CD4-positive, CD25-positive, alpha-beta regulatory T cell (primary cell): ENCODE measurements at regions not wholly inside any gene's neighbourhood (a gene's known extent, or its start where the extent isn't known, plus 50 kb on each side); places are given as distances from the start of the nearest gene placed in this dataset.

ENCODE experiments used
- ATAC-seq, 2 donors: fragments of 150-1000 bp; cut with Tn5 transposase; one replicate each; pipeline ENCODE4 v1.10.0; 2021; ENCODE audit warnings: low read depth in 2 of 2, moderate number of reproducible peaks in 2 of 2, moderate library complexity in 1 of 2
- DNase-seq, 3 donors: peaks; one replicate each; pipeline versions ENCODE4 v3.0.0 to v3.0.0-alpha.2; 2012 to 2022; ENCODE audit warnings: mixed read lengths in 1 of 3
- H3K27ac ChIP-seq: one replicate; pipeline ENCODE4 v1.7.0; 2013; ENCODE audit warnings: mild to moderate bottlenecking, low read length; ENCODE audit not compliant: insufficient read depth, poor library complexity, severe bottlenecking
- H3K27me3 ChIP-seq: one replicate; pipeline ENCODE4 v1.7.0; 2013; ENCODE audit warnings: low read length; ENCODE audit not compliant: control insufficient read depth, insufficient read depth
- H3K36me3 ChIP-seq: one replicate; pipeline ENCODE4 v1.7.0; 2013; ENCODE audit warnings: mild to moderate bottlenecking, low read length, moderate library complexity; ENCODE audit not compliant: control insufficient read depth, insufficient read depth
- H3K4me1 ChIP-seq: 2 replicates; pipeline ENCODE4 v1.7.0; 2013; ENCODE audit warnings: mild to moderate bottlenecking, low read length; ENCODE audit not compliant: insufficient read depth, control insufficient read depth, poor library complexity, severe bottlenecking
- H3K4me3 ChIP-seq: one replicate; pipeline ENCODE4 v1.7.0; 2013; ENCODE audit warnings: low read depth, mild to moderate bottlenecking, low read length, moderate library complexity
- H3K9me3 ChIP-seq, 2 experiments: 1 replicate in 1 of 2; 2 replicates in 1 of 2; pipeline ENCODE4 v1.7.0; 2013; ENCODE audit warnings: low read length in 2 of 2, mild to moderate bottlenecking in 1 of 2, moderate library complexity in 1 of 2; ENCODE audit not compliant: control insufficient read depth in 2 of 2
- H3K27ac Mint-ChIP-seq, 3 donors: one replicate each; pipeline ENCODE4 v1.8.0; 2020 to 2022; ENCODE audit warnings: mild to moderate bottlenecking in 3 of 3, mixed read lengths in 3 of 3, moderate library complexity in 2 of 3
- H3K27me3 Mint-ChIP-seq: one replicate; pipeline ENCODE4 v1.8.0; 2022; ENCODE audit warnings: mild to moderate bottlenecking, mixed read lengths
- H3K36me3 Mint-ChIP-seq: one replicate; pipeline ENCODE4 v1.8.0; 2020; ENCODE audit warnings: mixed read lengths
- H3K4me1 Mint-ChIP-seq, 4 donors: one replicate each; pipeline ENCODE4 v1.8.0; 2020 to 2022; ENCODE audit warnings: mixed read lengths in 4 of 4, mild to moderate bottlenecking in 1 of 4
- H3K4me3 Mint-ChIP-seq, 4 donors: one replicate each; pipeline ENCODE4 v1.8.0; 2020 to 2022; ENCODE audit warnings: mild to moderate bottlenecking in 4 of 4, mixed read lengths in 4 of 4, moderate library complexity in 3 of 4
- H3K9me3 Mint-ChIP-seq, 7 donors: one replicate each; pipeline ENCODE4 v1.8.0; 2020 to 2022; ENCODE audit warnings: mixed read lengths in 7 of 7, mild to moderate bottlenecking in 3 of 7, moderate library complexity in 2 of 7

DNA sequence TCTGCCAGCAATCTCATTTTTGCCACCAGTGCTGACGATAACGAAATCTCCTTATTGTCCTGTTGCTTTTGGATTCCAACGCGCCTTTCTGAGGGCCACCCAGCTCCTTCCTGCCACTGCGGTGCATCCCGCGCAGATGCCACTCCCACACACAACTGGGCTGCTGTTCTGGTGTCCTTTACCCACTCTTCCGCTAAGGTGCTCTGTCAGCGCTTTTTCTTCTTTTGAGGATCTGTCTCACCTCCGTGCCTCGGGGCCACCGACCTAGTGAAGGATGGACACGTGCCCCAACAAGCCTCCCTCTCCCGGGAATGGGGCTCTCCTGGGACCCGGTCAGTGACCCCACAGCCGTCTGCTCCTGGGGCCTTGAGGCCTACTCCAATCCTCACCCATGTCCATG, 314.3 kb upstream of the COBL start:
- Histone ChIP-seq H3K27ac (no peak overlapping the region), H3K4me1 (no peaks in the 10 kb centered on the region), H3K9me3 (no peaks in the 10 kb centered on the region), H3K4me3 (no peak overlapping the region), H3K27me3 (no peaks in the 10 kb centered on the region), H3K36me3 (no peaks in the 10 kb centered on the region)
- H3K36me3 Mint-ChIP-seq = no peaks in the 10 kb centered on the region
- ATAC-seq (no peak), DNase-seq (no peak)
- H3K4me1 Mint-ChIP-seq = no peaks in the 10 kb centered on the region
- peaks cover 0 to 10% (median 7%) of the 10 kb centered on the region in 7 donors for H3K9me3 Mint-ChIP-seq
- H3K27ac Mint-ChIP-seq = no peak overlapping the region
- no peak overlapping the region for H3K4me3 Mint-ChIP-seq
- H3K27me3 Mint-ChIP-seq = no peaks in the 10 kb centered on the region

DNA sequence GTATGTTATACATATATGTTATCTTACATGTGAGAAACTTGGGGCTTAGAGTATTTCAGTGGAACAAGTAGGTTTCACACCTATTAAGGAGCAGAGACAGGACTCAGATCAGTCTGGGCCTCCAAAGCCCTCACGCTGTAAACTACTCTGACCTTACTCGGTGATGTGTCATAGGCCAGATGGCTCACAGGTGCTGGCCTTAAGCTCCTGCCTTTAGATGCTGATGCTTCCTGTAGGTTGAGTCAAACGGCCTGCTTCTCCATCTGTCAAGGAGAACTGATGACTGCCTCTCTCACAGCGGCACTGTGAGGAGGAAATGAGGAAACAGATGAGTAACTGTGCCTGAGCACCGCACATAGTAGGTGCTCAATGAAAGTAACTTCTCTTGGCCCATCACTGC, 312.6 kb upstream of the COBL start:
- Histone ChIP-seq H3K4me1 (no peaks in the 10 kb centered on the region), H3K27me3 (no peaks in the 10 kb centered on the region), H3K9me3 (no peaks in the 10 kb centered on the region), H3K36me3 (no peaks in the 10 kb centered on the region), H3K27ac (no peak overlapping the region), H3K4me3 (no peak overlapping the region)
- Mint-ChIP-seq H3K27me3 (no peaks in the 10 kb centered on the region), H3K36me3 (no peaks in the 10 kb centered on the region), H3K4me1 (no peaks in the 10 kb centered on the region), H3K4me3 (no peak overlapping the region), H3K27ac (no peak overlapping the region), H3K9me3 (peaks cover 0 to 9% (median 7%) of the 10 kb centered on the region in 7 donors)
- no peak for DNase-seq
- ATAC-seq = no peak

DNA sequence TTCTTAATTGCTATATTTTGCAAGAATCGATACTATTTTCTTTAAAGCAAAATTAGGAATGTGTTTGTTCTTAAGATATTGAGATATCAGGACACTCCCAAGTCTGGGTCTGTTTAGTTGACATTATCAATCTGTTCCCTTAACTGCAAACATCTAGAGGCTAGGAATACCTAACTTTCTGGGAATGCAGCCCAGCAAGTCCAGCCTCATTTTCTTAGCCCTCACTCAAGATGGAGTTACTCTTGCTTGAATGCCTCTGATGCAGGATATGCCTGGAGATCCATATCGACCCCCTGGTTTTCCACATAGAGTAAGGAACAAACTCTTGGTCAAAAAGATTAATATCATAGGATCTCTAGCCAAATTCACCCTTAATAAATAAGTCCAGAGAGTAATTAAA, 305.3 kb upstream of the COBL start:
- no peaks in the 10 kb centered on the region for H3K27me3 ChIP-seq
- H3K4me3 ChIP-seq = no peak overlapping the region
- ATAC-seq = no peak
- no peaks in the 10 kb centered on the region for H3K4me1 ChIP-seq
- Mint-ChIP-seq H3K27ac (no peak overlapping the region), H3K36me3 (no peaks in the 10 kb centered on the region), H3K4me3 (no peak overlapping the region), H3K27me3 (no peaks in the 10 kb centered on the region), H3K4me1 (peaks cover 0 to 4% (median 0%) of the 10 kb centered on the region in 4 donors), H3K9me3 (peaks cover 1 to 30% (median 7%) of the 10 kb centered on the region in 7 donors)
- H3K36me3 ChIP-seq = no peaks in the 10 kb centered on the region
- no peaks in the 10 kb centered on the region for H3K9me3 ChIP-seq
- no peak for DNase-seq
- no peak overlapping the region for H3K27ac ChIP-seq

DNA sequence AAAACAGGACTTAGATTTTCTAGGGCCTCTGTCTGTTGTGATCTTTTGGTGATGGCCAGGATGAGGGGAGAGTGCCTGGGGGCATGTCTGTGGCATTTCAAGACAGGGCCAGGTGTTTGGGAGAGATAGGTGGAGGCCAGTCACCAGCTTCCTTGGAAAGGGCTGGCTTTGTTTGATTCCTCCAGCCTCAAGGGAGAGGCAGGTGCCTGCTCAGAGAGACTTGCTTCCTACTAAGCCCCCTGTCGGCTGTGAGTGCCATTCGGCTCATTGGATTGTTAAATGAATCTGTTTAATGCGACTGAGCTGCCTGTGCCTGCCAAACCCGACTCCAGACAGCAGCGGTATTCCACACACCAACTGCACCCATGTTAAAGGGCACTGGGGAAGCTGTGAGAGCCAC, 304.1 kb upstream of the COBL start:
- H3K36me3 Mint-ChIP-seq = no peaks in the 10 kb centered on the region
- H3K36me3 ChIP-seq = no peaks in the 10 kb centered on the region
- H3K4me3 ChIP-seq = no peak overlapping the region
- H3K4me1 ChIP-seq = no peaks in the 10 kb centered on the region
- no peak overlapping the region for H3K4me3 Mint-ChIP-seq
- peaks cover 0 to 4% (median 0%) of the 10 kb centered on the region in 4 donors for H3K4me1 Mint-ChIP-seq
- no peak overlapping the region for H3K27ac ChIP-seq
- no peaks in the 10 kb centered on the region for H3K9me3 ChIP-seq
- H3K9me3 Mint-ChIP-seq = peaks cover 3 to 30% (median 7%) of the 10 kb centered on the region in 7 donors
- DNase-seq (no peak), ATAC-seq (no peak)
- no peak overlapping the region for H3K27ac Mint-ChIP-seq
- H3K27me3 Mint-ChIP-seq = no peaks in the 10 kb centered on the region
- H3K27me3 ChIP-seq = no peaks in the 10 kb centered on the region

DNA sequence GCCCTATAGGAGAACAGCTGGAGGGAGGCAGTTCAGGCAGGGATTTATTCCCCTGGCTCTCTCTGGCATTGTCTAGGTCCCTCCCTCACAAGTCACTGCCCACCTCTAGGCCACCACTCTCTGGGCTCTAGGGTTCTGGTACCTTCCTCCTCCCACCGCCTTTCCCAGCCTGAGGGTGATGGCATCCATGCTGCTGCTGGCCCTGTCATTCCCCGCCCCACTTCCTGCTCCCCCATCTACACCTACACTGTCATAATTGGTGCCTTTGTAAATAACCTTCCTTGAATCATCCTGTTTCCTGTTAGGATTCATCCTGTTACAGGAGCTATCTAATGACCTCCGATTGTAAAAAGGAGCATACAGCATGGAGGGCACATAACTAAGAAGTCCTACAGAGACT, 303.3 kb upstream of the COBL start:
- no peak for ATAC-seq
- peaks cover 4 to 26% (median 7%) of the 10 kb centered on the region in 7 donors for H3K9me3 Mint-ChIP-seq
- H3K27me3 Mint-ChIP-seq = no peaks in the 10 kb centered on the region

DNA sequence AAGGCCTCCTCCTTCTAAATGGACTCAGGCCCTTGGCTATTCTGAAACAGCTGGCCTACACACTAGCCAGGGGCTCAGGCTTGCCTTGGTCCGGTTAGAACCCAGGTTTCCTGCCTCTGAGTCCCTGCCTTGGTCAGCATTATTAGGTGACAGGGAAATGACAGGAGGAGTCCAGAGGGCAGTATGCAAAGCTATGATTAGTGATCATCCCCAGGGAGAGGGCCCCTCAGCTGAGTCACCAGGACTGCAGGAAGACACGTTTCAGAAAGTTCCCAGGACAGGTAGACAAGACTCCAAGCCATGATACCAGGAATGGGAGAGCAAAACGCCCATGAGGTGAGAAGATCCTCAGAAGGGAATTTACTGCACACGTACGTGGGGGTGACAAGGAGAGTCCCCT, 301.1 kb upstream of the COBL start:
- H3K4me3 Mint-ChIP-seq = no peak overlapping the region

More for the DNA sequence above, 303.3 kb upstream of the COBL start:
- no peak overlapping the region for H3K27ac Mint-ChIP-seq
- Histone ChIP-seq H3K36me3 (no peaks in the 10 kb centered on the region), H3K27me3 (no peaks in the 10 kb centered on the region), H3K9me3 (no peaks in the 10 kb centered on the region), H3K4me1 (no peaks in the 10 kb centered on the region), H3K4me3 (no peak overlapping the region), H3K27ac (no peak overlapping the region)
- no peaks in the 10 kb centered on the region for H3K36me3 Mint-ChIP-seq
- peaks cover 0 to 4% (median 0%) of the 10 kb centered on the region in 4 donors for H3K4me1 Mint-ChIP-seq
- H3K4me3 Mint-ChIP-seq = no peak overlapping the region
- DNase-seq = no peak

DNA sequence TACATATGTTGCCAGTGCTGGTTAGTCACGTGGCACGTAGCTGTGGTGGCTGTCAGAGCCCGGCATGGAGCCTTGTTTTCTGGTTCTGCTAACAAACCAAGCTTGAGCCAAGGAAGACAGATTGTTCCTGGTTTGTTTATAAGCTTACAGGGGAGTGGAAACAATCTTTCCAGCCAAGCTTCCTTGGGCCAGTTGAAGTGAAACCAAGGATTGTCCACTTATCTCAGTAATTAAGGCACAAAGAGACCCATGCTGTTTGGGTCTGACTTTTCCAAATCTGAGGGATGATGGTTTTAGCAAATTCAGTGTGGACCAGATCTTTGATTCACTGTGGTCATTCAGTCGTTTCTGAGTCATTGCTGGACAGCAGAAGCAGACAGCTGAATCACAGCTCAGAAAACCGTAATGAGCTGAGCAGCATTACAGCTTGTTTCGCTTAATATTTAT, 297.3 kb upstream of the COBL start:
- no peak for ATAC-seq
- no peak overlapping the region for H3K27ac Mint-ChIP-seq
- H3K4me3 Mint-ChIP-seq = no peak overlapping the region

More for the DNA sequence above, 301.1 kb upstream of the COBL start:
- H3K27me3 Mint-ChIP-seq = no peaks in the 10 kb centered on the region
- no peaks in the 10 kb centered on the region for H3K36me3 ChIP-seq
- no peak overlapping the region for H3K4me3 ChIP-seq
- no peak overlapping the region for H3K27ac ChIP-seq
- ATAC-seq = no peak
- no peaks in the 10 kb centered on the region for H3K4me1 ChIP-seq
- H3K27me3 ChIP-seq = no peaks in the 10 kb centered on the region
- no peak overlapping the region for H3K27ac Mint-ChIP-seq
- H3K9me3 ChIP-seq = no peaks in the 10 kb centered on the region
- H3K36me3 Mint-ChIP-seq = no peaks in the 10 kb centered on the region
- peaks cover 2 to 15% (median 7%) of the 10 kb centered on the region in 7 donors for H3K9me3 Mint-ChIP-seq
- DNase-seq = no peak
- H3K4me1 Mint-ChIP-seq = peaks cover 0 to 4% (median 0%) of the 10 kb centered on the region in 4 donors

DNA sequence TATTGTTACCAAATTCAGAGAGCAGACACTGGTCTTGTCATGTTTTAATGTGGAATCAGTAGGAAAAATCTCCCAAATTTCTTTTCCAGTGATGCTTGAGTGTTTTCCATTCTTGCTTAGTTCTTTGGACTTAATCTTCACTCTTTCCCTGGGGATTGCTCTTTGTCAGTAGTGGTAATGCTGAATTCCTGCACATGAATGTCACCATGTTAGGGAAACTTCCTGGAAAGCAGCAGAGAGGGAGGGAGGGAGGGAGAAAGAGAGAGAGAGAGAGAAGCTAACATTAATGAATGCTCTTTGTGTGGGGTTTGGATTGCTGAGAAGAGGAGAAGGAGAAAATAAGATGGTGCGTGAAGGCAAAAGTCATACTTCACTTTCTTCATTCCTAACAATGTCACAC, 295.3 kb upstream of the COBL start:
- Histone ChIP-seq H3K4me1 (no peaks in the 10 kb centered on the region), H3K27me3 (no peaks in the 10 kb centered on the region), H3K36me3 (no peaks in the 10 kb centered on the region), H3K4me3 (no peak overlapping the region), H3K9me3 (no peaks in the 10 kb centered on the region), H3K27ac (no peak overlapping the region)
- Mint-ChIP-seq H3K27ac (no peak overlapping the region), H3K9me3 (peaks cover 5 to 12% (median 6%) of the 10 kb centered on the region in 7 donors), H3K4me3 (no peak overlapping the region), H3K4me1 (no peaks in the 10 kb centered on the region), H3K36me3 (no peaks in the 10 kb centered on the region), H3K27me3 (no peaks in the 10 kb centered on the region)
- no peak for DNase-seq
- no peak for ATAC-seq

More for the DNA sequence above, 297.3 kb upstream of the COBL start:
- H3K27me3 Mint-ChIP-seq = no peaks in the 10 kb centered on the region
- Histone ChIP-seq H3K4me1 (no peaks in the 10 kb centered on the region), H3K27me3 (no peaks in the 10 kb centered on the region), H3K36me3 (no peaks in the 10 kb centered on the region), H3K27ac (no peak overlapping the region), H3K9me3 (no peaks in the 10 kb centered on the region), H3K4me3 (no peak overlapping the region)
- DNase-seq = no peak
- peaks cover 2 to 8% (median 5%) of the 10 kb centered on the region in 7 donors for H3K9me3 Mint-ChIP-seq
- H3K4me1 Mint-ChIP-seq = peaks cover 0 to 3% (median 0%) of the 10 kb centered on the region in 4 donors
- no peaks in the 10 kb centered on the region for H3K36me3 Mint-ChIP-seq
